ENCODE measurements at regions not wholly inside any gene's neighbourhood (a gene's known extent, or its start where the extent isn't known, plus 50 kb on each side); places are given as distances from the start of the nearest gene placed in this dataset.

DNA sequence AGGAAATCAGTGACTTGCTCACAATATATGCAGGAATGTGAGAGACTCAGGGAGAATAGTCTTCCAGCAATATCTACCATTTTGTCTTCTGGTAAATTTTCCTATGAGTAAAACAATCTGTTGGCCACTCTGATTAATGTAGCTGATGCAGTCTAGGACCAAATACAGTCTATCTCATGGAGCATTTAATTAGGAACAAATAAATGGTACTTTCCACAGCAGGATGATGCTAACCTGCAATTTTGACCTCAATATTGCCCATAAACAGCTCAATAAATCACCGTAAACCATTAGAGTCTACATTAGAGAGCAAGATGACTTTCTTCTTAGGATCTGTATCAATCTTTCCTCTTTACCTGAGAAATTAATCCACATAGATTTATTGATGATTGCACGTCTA lies 567.7 kb upstream of the B3GALT2 start:
- no peaks in the 10 kb centered on the region for H3K4me1 ChIP-seq (ENCODE audit: insufficient read depth, low read length, poor library complexity, severe bottlenecking)
- TF ChIP-seq, protein P1, sequence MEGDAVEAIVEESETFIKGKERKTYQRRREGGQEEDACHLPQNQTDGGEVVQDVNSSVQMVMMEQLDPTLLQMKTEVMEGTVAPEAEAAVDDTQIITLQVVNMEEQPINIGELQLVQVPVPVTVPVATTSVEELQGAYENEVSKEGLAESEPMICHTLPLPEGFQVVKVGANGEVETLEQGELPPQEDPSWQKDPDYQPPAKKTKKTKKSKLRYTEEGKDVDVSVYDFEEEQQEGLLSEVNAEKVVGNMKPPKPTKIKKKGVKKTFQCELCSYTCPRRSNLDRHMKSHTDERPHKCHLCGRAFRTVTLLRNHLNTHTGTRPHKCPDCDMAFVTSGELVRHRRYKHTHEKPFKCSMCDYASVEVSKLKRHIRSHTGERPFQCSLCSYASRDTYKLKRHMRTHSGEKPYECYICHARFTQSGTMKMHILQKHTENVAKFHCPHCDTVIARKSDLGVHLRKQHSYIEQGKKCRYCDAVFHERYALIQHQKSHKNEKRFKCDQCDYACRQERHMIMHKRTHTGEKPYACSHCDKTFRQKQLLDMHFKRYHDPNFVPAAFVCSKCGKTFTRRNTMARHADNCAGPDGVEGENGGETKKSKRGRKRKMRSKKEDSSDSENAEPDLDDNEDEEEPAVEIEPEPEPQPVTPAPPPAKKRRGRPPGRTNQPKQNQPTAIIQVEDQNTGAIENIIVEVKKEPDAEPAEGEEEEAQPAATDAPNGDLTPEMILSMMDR (conservative IDR thresholded peaks at IDR 0.05; ENCODE audit: low read length), result no peak
- no peak for TF ChIP-seq EZH2phosphoT487 (IDR thresholded peaks at IDR 0.05; ENCODE audit: borderline replicate concordance, low read depth, low read length)
- no peak overlapping the region for H3K27ac ChIP-seq (ENCODE audit: low read depth, low read length, poor library complexity, severe bottlenecking)
- CTCF ChIA-PET (ENCODE audit: unreplicated experiment), result no interaction called here
- no peaks in the 10 kb centered on the region for H3K79me2 ChIP-seq (ENCODE audit: insufficient read depth, low read depth, low read length)
- no peaks in the 10 kb centered on the region for H3K9me3 ChIP-seq (ENCODE audit: low read length)
- H3K4me3 ChIP-seq (ENCODE audit: low read depth, low read length, poor library complexity, severe bottlenecking), result no peak overlapping the region
- intact Hi-C loops (cut with micrococcal nuclease; ENCODE audit: unreplicated experiment), result loop anchor here (10.0 kb wide), 1 partner anchor 541 kb away; no protein-coding TSS in a partner anchor
- no peak overlapping the region for H3K4me2 ChIP-seq (ENCODE audit: low read length)
- H3K9me2 ChIP-seq (ENCODE audit: insufficient read depth, low read length), result no peaks in the 10 kb centered on the region
- no peaks in the 10 kb centered on the region for H3K36me3 ChIP-seq (ENCODE audit: insufficient read depth, low read length)
- POLR2A ChIA-PET, result interaction anchor here (0.6 to 1.1 kb wide), 2 partner anchors 15 to 53 kb away, joined by 3 to 4 read pairs; no protein-coding TSS in a partner anchor
- no peak overlapping the region for H2AFZ ChIP-seq (ENCODE audit: low read length)
- DNase-seq (ENCODE audit: low spot score), result no peak
- no peaks in the 10 kb centered on the region for H4K20me1 ChIP-seq (ENCODE audit: insufficient read depth, low read length)
- BruUV-seq (replicated peaks), result no TSS peak

DNA sequence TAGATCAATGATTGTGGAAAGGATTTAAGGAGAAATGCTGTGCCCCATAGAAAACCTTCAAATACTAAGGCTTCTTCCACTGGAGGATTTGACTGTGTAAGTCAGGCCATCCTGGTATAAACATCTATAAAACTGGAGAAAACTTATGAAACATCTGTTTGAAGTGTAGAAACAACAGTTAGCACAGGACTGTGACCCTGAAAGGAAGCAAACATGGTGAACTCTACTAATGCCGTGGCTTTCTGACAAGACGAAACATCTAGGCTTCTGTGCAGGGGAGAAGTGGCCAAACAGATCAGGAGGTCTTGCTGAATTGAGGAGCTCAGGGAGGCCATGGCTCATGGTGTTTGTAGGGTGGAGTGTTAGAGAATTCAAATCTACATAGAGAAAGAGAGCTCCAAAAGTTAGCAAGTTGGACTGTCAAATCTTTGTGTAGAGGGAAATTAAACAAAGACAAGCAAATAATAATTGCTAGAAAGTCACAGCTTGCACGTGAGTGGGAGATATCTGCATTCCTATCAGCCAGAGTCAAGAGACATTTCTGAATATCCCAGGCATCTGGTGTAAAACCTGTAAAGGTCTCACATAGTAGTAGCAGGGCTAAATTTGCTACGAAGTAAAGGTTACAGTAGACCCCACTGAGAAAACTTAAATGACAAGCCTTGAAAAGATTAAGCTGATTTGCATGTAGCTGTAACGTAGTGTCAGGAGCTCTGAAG lies 566.8 kb upstream of the B3GALT2 start:
- no TSS peak for BruUV-seq (replicated peaks)
- Histone ChIP-seq H3K4me3 (ENCODE audit: low read depth, low read length, poor library complexity, severe bottlenecking) (no peak overlapping the region), H3K79me2 (ENCODE audit: insufficient read depth, low read depth, low read length) (no peaks in the 10 kb centered on the region), H4K20me1 (ENCODE audit: insufficient read depth, low read length) (no peaks in the 10 kb centered on the region), H3K9me3 (ENCODE audit: low read length) (no peaks in the 10 kb centered on the region), H3K9me2 (ENCODE audit: insufficient read depth, low read length) (no peaks in the 10 kb centered on the region), H2AFZ (ENCODE audit: low read length) (no peak overlapping the region), H3K27ac (ENCODE audit: low read depth, low read length, poor library complexity, severe bottlenecking) (no peak overlapping the region), H3K4me1 (ENCODE audit: insufficient read depth, low read length, poor library complexity, severe bottlenecking) (no peaks in the 10 kb centered on the region), H3K4me2 (ENCODE audit: low read length) (no peak overlapping the region), H3K36me3 (ENCODE audit: insufficient read depth, low read length) (no peaks in the 10 kb centered on the region)
- no peak for TF ChIP-seq EZH2phosphoT487 (IDR thresholded peaks at IDR 0.05; ENCODE audit: borderline replicate concordance, low read depth, low read length)
- TF ChIP-seq, protein P1 (conservative IDR thresholded peaks at IDR 0.05; ENCODE audit: low read length), result no peak
- ChIA-PET POLR2A (interaction anchor here (0.5 to 1.1 kb wide), 2 partner anchors 14 to 1820 kb away, joined by 4 to 5 read pairs; no protein-coding TSS in a partner anchor), CTCF (ENCODE audit: unreplicated experiment) (no interaction called here)
- no peak for DNase-seq (ENCODE audit: low spot score)
- intact Hi-C loops (cut with micrococcal nuclease; ENCODE audit: unreplicated experiment), result loop anchor here (10.0 kb wide), 1 partner anchor 542 kb away; no protein-coding TSS in a partner anchor

DNA sequence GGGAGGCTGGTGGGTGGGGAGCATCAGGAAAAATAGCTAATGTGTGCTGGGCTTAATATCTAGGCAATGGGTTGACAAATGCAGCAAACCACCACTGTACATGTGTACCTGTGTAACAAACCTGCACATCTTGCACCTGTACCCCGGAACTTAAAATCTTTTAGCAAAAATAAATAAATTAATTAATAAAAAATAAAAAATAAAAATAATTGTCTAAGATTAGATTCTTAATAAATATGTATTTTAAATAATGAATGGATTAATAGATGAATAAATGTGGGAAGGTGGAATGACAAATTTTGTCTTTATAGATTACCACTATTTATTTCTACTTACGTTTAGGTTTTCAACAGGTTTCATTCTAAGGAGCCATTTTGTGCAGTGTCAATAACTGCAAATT lies 563.5 kb upstream of the B3GALT2 start:
- no peaks in the 10 kb centered on the region for H3K4me1 ChIP-seq (ENCODE audit: insufficient read depth, low read length, poor library complexity, severe bottlenecking)
- H3K36me3 ChIP-seq (ENCODE audit: insufficient read depth, low read length), result no peaks in the 10 kb centered on the region
- H3K79me2 ChIP-seq (ENCODE audit: insufficient read depth, low read depth, low read length), result no peaks in the 10 kb centered on the region
- H2AFZ ChIP-seq (ENCODE audit: low read length), result no peak overlapping the region
- H3K27ac ChIP-seq (ENCODE audit: low read depth, low read length, poor library complexity, severe bottlenecking), result no peak overlapping the region
- ChIA-PET POLR2A (no interaction called here), CTCF (ENCODE audit: unreplicated experiment) (no interaction called here)
- no peaks in the 10 kb centered on the region for H3K9me2 ChIP-seq (ENCODE audit: insufficient read depth, low read length)
- DNase-seq (ENCODE audit: low spot score), result no peak
- no TSS peak for BruUV-seq (replicated peaks)
- intact Hi-C loops (cut with micrococcal nuclease; ENCODE audit: unreplicated experiment), result loop anchor here (10.0 kb wide), 1 partner anchor 545 kb away; no protein-coding TSS in a partner anchor
- no peaks in the 10 kb centered on the region for H4K20me1 ChIP-seq (ENCODE audit: insufficient read depth, low read length)
- H3K4me2 ChIP-seq (ENCODE audit: low read length), result no peak overlapping the region
- no peaks in the 10 kb centered on the region for H3K9me3 ChIP-seq (ENCODE audit: low read length)
- no peak for TF ChIP-seq EZH2phosphoT487 (IDR thresholded peaks at IDR 0.05; ENCODE audit: borderline replicate concordance, low read depth, low read length)
- TF ChIP-seq, protein P1 (conservative IDR thresholded peaks at IDR 0.05; ENCODE audit: low read length), result no peak
- H3K4me3 ChIP-seq (ENCODE audit: low read depth, low read length, poor library complexity, severe bottlenecking), result no peak overlapping the region
